Caco-2 (cell line): ENCODE measurements at regions not wholly inside any gene's neighbourhood (a gene's known extent, or its start where the extent isn't known, plus 50 kb on each side); places are given as distances from the start of the nearest gene placed in this dataset.

ENCODE experiments used
- BruUV-seq: library from RNA; stranded (reverse); fragments of 400-500 nt; replicated peaks from 2 replicates; lab custom pipeline; 2021; lab: Mats Ljungman, UMichigan
- CTCF ChIA-PET: fragments of 300-600 bp; sonication (Branson Sonifier 250); formaldehyde crosslinking; loops from one replicate; lab custom pipeline; 2022; ENCODE audit warnings: antibody characterized with exemption; lab: Charles Lee
- POLR2A ChIA-PET: fragments of 300-600 bp; sonication (Branson Sonifier 250); formaldehyde crosslinking; loops from one replicate; lab custom pipeline; 2022; ENCODE audit warnings: antibody characterized with exemption; lab: Charles Lee
- DNase-seq, 2 experiments: peaks; one replicate each; pipeline versions ENCODE4 v3.0.0 to v3.0.0-alpha.2; 2020 to 2022
- H3K27me3 ChIP-seq: replicated peaks from 2 replicates; pipeline ENCODE4 v1.6.0; 2011; ENCODE audit warnings: low read length; ENCODE audit not compliant: control insufficient read depth, insufficient read depth
- H3K36me3 ChIP-seq: 2 replicates; pipeline ENCODE4 v1.5.1; 2011; ENCODE audit warnings: low read length; ENCODE audit not compliant: control insufficient read depth, insufficient read depth
- H3K4me1 ChIP-seq: fragments of 250-450 bp; sonication (Bioruptor Pico); 2 replicates; pipeline ENCODE4 v1.5.1; 2020; ENCODE audit warnings: mild to moderate bottlenecking
- H3K4me3 ChIP-seq: 2 replicates; pipeline ENCODE4 v1.5.1; 2011; ENCODE audit warnings: low read depth, mild to moderate bottlenecking, control low read depth, low read length
- H3K9me3 ChIP-seq: fragments of 250-450 bp; sonication (Bioruptor Pico); 2 replicates; pipeline ENCODE4 v1.5.1; 2020; ENCODE audit warnings: mild to moderate bottlenecking, moderate library complexity
- H3K27ac Mint-ChIP-seq: one replicate; pipeline ENCODE4 v1.8.0; 2022; ENCODE audit warnings: mixed read lengths; ENCODE audit not compliant: unreplicated experiment
- H3K27me3 Mint-ChIP-seq: one replicate; pipeline ENCODE4 v1.8.0; 2022; ENCODE audit warnings: mixed read lengths; ENCODE audit not compliant: insufficient read depth, unreplicated experiment
- H3K36me3 Mint-ChIP-seq: one replicate; pipeline ENCODE4 v1.8.0; 2022; ENCODE audit warnings: mild to moderate bottlenecking, mixed read lengths; ENCODE audit not compliant: insufficient read depth, unreplicated experiment
- H3K4me1 Mint-ChIP-seq: one replicate; pipeline ENCODE4 v1.8.0; 2022; ENCODE audit warnings: low read depth, mixed read lengths; ENCODE audit not compliant: unreplicated experiment
- H3K4me3 Mint-ChIP-seq: one replicate; pipeline ENCODE4 v1.8.0; 2022; ENCODE audit warnings: mild to moderate bottlenecking, moderate library complexity, mixed read lengths; ENCODE audit not compliant: unreplicated experiment
- H3K9me3 Mint-ChIP-seq: one replicate; pipeline ENCODE4 v1.8.0; 2022; ENCODE audit warnings: mixed read lengths; ENCODE audit not compliant: unreplicated experiment
- CTCF ChIP-seq, 2 experiments: fragments of 200-600 bp in 1 of 2; IDR thresholded peaks; 1 replicate in 1 of 2; 2 replicates in 1 of 2; pipeline versions ENCODE4 v1.5.1 to v1.8.0; 2011 to 2022; ENCODE audit warnings: antibody characterized with exemption in 1 of 2, control low read depth in 1 of 2, inconsistent platforms in 1 of 2, low read depth in 1 of 2, low read length in 1 of 2, mild to moderate bottlenecking in 1 of 2, moderate library complexity in 1 of 2; ENCODE audit not compliant: insufficient read depth in 1 of 2, severe bottlenecking in 1 of 2, unreplicated experiment in 1 of 2
- intact Hi-C: fragments of 100-400 bp; cut with micrococcal nuclease; formaldehyde crosslinking; loops from one replicate; pipeline ENCODE4 v1.10.0; 2022; ENCODE audit not compliant: unreplicated experiment

GRCh38 chr9:26508897-26509296 lies 383.7 kb downstream of the CAAP1 start:
- DNase-seq, result no peak
- intact Hi-C loops, result no loop called here
- H3K4me1 Mint-ChIP-seq, result no peaks in the 10 kb centered on the region
- H3K27ac Mint-ChIP-seq, result no peak overlapping the region
- H3K36me3 ChIP-seq, result no peaks in the 10 kb centered on the region
- H3K36me3 Mint-ChIP-seq, result no peaks in the 10 kb centered on the region
- no peak for TF ChIP-seq CTCF (IDR thresholded peaks at IDR 0.05; ENCODE audit: insufficient read depth in 1 of 2, low read depth in 1 of 2, low read length in 1 of 2, severe bottlenecking in 1 of 2, unreplicated experiment in 1 of 2)
- no peaks in the 10 kb centered on the region for H3K4me1 ChIP-seq
- ChIA-PET POLR2A (no interaction called here), CTCF (no interaction called here)
- no TSS peak for BruUV-seq
- no peaks in the 10 kb centered on the region for H3K27me3 ChIP-seq
- H3K4me3 Mint-ChIP-seq, result no peak overlapping the region
- H3K9me3 ChIP-seq, result no peaks in the 10 kb centered on the region
- H3K4me3 ChIP-seq, result no peak overlapping the region
- no peaks in the 10 kb centered on the region for H3K9me3 Mint-ChIP-seq
- H3K27me3 Mint-ChIP-seq, result peaks cover 2% of the 10 kb centered on the region

- ChIA-PET CTCF (no interaction called here), POLR2A (no interaction called here)
- no peak for DNase-seq
- intact Hi-C loops, result no loop called here
- Histone ChIP-seq H3K36me3 (no peaks in the 10 kb centered on the region), H3K9me3 (no peaks in the 10 kb centered on the region), H3K4me3 (no peak overlapping the region), H3K4me1 (no peaks in the 10 kb centered on the region), H3K27me3 (no peaks in the 10 kb centered on the region)
- H3K4me1 Mint-ChIP-seq, result no peaks in the 10 kb centered on the region
- H3K27ac Mint-ChIP-seq, result no peak overlapping the region
- no peaks in the 10 kb centered on the region for H3K36me3 Mint-ChIP-seq
- no peak overlapping the region for H3K4me3 Mint-ChIP-seq
- no peaks in the 10 kb centered on the region for H3K9me3 Mint-ChIP-seq
- BruUV-seq, result no TSS peak
- TF ChIP-seq CTCF (IDR thresholded peaks at IDR 0.05; ENCODE audit: insufficient read depth in 1 of 2, low read depth in 1 of 2, low read length in 1 of 2, severe bottlenecking in 1 of 2, unreplicated experiment in 1 of 2), result no peak
- peaks cover 2% of the 10 kb centered on the region for H3K27me3 Mint-ChIP-seq
Measured at GRCh38 chr9:26504057-26504456, 388.5 kb downstream of the CAAP1 start.

DNA sequence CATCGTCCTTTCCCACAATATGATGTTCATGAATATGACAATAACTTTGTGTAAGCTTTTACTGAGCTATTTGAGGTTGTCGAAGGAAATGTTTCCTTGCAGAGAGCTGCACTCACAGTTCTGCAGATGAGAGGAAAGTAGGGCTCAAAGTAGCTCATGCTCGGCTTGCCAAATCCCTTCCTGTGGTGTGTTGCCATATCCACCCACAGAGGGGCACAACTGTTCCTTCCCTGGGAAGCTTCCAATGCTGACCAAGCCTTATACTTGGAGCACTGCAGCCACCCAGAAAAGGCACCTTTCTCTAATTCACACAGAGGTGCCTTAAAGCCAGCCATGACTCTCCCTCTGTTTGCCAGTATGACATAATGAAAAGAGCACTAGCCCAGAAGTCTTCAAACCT lies 390.3 kb downstream of the CAAP1 start:
- no peak for DNase-seq
- Histone ChIP-seq H3K4me1 (no peaks in the 10 kb centered on the region), H3K9me3 (no peaks in the 10 kb centered on the region), H3K36me3 (no peaks in the 10 kb centered on the region), H3K4me3 (no peak overlapping the region), H3K27me3 (no peaks in the 10 kb centered on the region)
- no peak for TF ChIP-seq CTCF (IDR thresholded peaks at IDR 0.05; ENCODE audit: insufficient read depth in 1 of 2, low read depth in 1 of 2, low read length in 1 of 2, severe bottlenecking in 1 of 2, unreplicated experiment in 1 of 2)
- H3K4me3 Mint-ChIP-seq, result no peak overlapping the region
- H3K27ac Mint-ChIP-seq, result no peak overlapping the region
- ChIA-PET CTCF (no interaction called here), POLR2A (no interaction called here)
- BruUV-seq, result no TSS peak
- intact Hi-C loops, result no loop called here
- no peaks in the 10 kb centered on the region for H3K4me1 Mint-ChIP-seq
- H3K9me3 Mint-ChIP-seq, result no peaks in the 10 kb centered on the region
- no peaks in the 10 kb centered on the region for H3K36me3 Mint-ChIP-seq
- H3K27me3 Mint-ChIP-seq, result peaks cover 2% of the 10 kb centered on the region
